ENCODE measurements at regions not wholly inside any gene's neighbourhood (a gene's known extent, or its start where the extent isn't known, plus 50 kb on each side); places are given as distances from the start of the nearest gene placed in this dataset.

- no peak overlapping the region for H2BK15ac ChIP-seq (replicated peaks; ENCODE audit: low read depth)
- no peak overlapping the region for H4K8ac ChIP-seq (ENCODE audit: low read depth, low read length)
- no peak overlapping the region for H4K5ac ChIP-seq (ENCODE audit: low read length)
- H3K56ac ChIP-seq (ENCODE audit: low read length): no peak overlapping the region
- no peaks in the 10 kb centered on the region for H3K27me3 ChIP-seq (ENCODE audit: insufficient read depth, low read length, poor library complexity)
- H3K79me2 ChIP-seq (ENCODE audit: control insufficient read depth, insufficient read depth, low read length): no peaks in the 10 kb centered on the region
- no peak overlapping the region for H3K4me2 ChIP-seq (ENCODE audit: low read length)
- H3K23ac ChIP-seq (ENCODE audit: low read length): no peak overlapping the region
- no peak overlapping the region for H2AK5ac ChIP-seq (ENCODE audit: low read length)
- no peaks in the 10 kb centered on the region for H3K36me3 ChIP-seq (ENCODE audit: control insufficient read depth, insufficient read depth, low read length)
- H3K27ac ChIP-seq (ENCODE audit: low read depth, low read length): no peak overlapping the region
- no peak overlapping the region for H3K18ac ChIP-seq (ENCODE audit: low read length)
- no peaks in the 10 kb centered on the region for H3K4me1 ChIP-seq (ENCODE audit: control insufficient read depth, low read depth, low read length)
- no CpG with 5 or more reads among the region's 1 CpG for WGBS (ENCODE audit: extremely low coverage, insufficient coverage, low lambda C conversion rate)
- H2BK5ac ChIP-seq (ENCODE audit: low read length): no peak overlapping the region
- no peaks in the 10 kb centered on the region for H3K79me1 ChIP-seq (ENCODE audit: low read length)
- H3K4me3 ChIP-seq (ENCODE audit: low read length): no peak overlapping the region
- H3K4ac ChIP-seq (ENCODE audit: low read depth, low read length): no peak overlapping the region
- no peak overlapping the region for H3K9ac ChIP-seq (ENCODE audit: low read length)
- DNase-seq: no peak
- no peak overlapping the region for H2BK120ac ChIP-seq (ENCODE audit: low read depth, low read length)
These were observed 53.1 kb upstream of the UCN3 start for GRCh38 chr10:5311617-5312016.

- Histone ChIP-seq H4K5ac (ENCODE audit: low read length) (no peak overlapping the region), H2BK15ac (replicated peaks; ENCODE audit: low read depth) (no peak overlapping the region), H3K4me3 (ENCODE audit: low read length) (no peak overlapping the region), H2BK5ac (ENCODE audit: low read length) (no peak overlapping the region), H3K79me1 (ENCODE audit: low read length) (no peaks in the 10 kb centered on the region), H3K27ac (ENCODE audit: low read depth, low read length) (no peak overlapping the region), H3K4ac (ENCODE audit: low read depth, low read length) (no peak overlapping the region), H3K27me3 (ENCODE audit: insufficient read depth, low read length, poor library complexity) (no peaks in the 10 kb centered on the region), H3K36me3 (ENCODE audit: control insufficient read depth, insufficient read depth, low read length) (no peaks in the 10 kb centered on the region), H3K56ac (ENCODE audit: low read length) (no peak overlapping the region), H3K79me2 (ENCODE audit: control insufficient read depth, insufficient read depth, low read length) (no peaks in the 10 kb centered on the region), H3K4me2 (ENCODE audit: low read length) (no peak overlapping the region), H2AK5ac (ENCODE audit: low read length) (no peak overlapping the region), H3K4me1 (ENCODE audit: control insufficient read depth, low read depth, low read length) (no peaks in the 10 kb centered on the region), H4K8ac (ENCODE audit: low read depth, low read length) (no peak overlapping the region), H2BK120ac (ENCODE audit: low read depth, low read length) (no peak overlapping the region), H3K9ac (ENCODE audit: low read length) (no peak overlapping the region), H3K18ac (ENCODE audit: low read length) (no peak overlapping the region), H3K23ac (ENCODE audit: low read length) (no peak overlapping the region)
- no CpG with 5 or more reads among the region's 5 CpGs for WGBS (ENCODE audit: extremely low coverage, insufficient coverage, low lambda C conversion rate)
- DNase-seq: no peak
These were observed 49.9 kb upstream of the UCN3 start for GRCh38 chr10:5314840-5315239.
